ENCODE measurements at regions not wholly inside any gene's neighbourhood (a gene's known extent, or its start where the extent isn't known, plus 50 kb on each side); places are given as distances from the start of the nearest gene placed in this dataset.

DNA sequence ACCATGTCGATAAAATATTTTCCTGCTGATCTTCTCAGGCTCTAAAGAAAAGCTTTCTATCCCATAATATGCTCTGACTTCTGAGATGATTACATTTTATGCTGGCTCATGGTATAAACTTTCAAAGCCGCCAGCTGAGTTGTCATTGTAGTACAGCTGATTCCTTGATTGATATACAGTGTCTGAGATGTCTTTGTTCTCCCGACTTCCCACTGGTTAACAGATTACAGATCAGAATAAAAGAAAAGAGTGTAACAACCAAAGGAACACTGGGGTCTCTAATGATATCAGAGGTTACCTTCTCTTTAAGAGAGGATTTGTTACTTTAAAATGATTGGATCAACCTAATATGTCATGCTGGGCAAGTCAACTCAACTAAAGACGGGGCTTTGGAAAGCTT is 485.4 kb upstream of the LRRC7 start:
- TF ChIP-seq, protein P1, sequence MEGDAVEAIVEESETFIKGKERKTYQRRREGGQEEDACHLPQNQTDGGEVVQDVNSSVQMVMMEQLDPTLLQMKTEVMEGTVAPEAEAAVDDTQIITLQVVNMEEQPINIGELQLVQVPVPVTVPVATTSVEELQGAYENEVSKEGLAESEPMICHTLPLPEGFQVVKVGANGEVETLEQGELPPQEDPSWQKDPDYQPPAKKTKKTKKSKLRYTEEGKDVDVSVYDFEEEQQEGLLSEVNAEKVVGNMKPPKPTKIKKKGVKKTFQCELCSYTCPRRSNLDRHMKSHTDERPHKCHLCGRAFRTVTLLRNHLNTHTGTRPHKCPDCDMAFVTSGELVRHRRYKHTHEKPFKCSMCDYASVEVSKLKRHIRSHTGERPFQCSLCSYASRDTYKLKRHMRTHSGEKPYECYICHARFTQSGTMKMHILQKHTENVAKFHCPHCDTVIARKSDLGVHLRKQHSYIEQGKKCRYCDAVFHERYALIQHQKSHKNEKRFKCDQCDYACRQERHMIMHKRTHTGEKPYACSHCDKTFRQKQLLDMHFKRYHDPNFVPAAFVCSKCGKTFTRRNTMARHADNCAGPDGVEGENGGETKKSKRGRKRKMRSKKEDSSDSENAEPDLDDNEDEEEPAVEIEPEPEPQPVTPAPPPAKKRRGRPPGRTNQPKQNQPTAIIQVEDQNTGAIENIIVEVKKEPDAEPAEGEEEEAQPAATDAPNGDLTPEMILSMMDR (IDR thresholded peaks at IDR 0.05), result no peak
- no peak for TF ChIP-seq POLR2A (IDR thresholded peaks at IDR 0.05; ENCODE audit: low read length)
- no peak for TF ChIP-seq KDM1A (IDR thresholded peaks at IDR 0.05; ENCODE audit: low read depth)

Measured in A549 (cell line).